Smooth muscle cell (in vitro differentiated cells): ENCODE measurements at regions not wholly inside any gene's neighbourhood (a gene's known extent, or its start where the extent isn't known, plus 50 kb on each side); places are given as distances from the start of the nearest gene placed in this dataset.

Experiments used
- DNase-seq: peaks from one replicate; lab custom pipeline; 2025; ENCODE audit not compliant: unreplicated experiment; lab: John Stamatoyannopoulos, UW
- H2AFZ ChIP-seq: fragments of 200-600 bp; sonication (generic); 2 replicates; pipeline ENCODE4 v1.6.0; 2016; ENCODE audit warnings: antibody characterized with exemption, low read depth, mild to moderate bottlenecking
- H3F3A ChIP-seq: fragments of 200-600 bp; sonication (generic); 2 replicates; pipeline ENCODE4 v1.6.0; 2017; ENCODE audit warnings: antibody characterized with exemption, low read depth
- H3K27ac ChIP-seq: fragments of 200-600 bp; sonication (generic); 2 replicates; pipeline ENCODE4 v1.5.1; 2016; ENCODE audit warnings: low read depth, mild to moderate bottlenecking
- H3K27me3 ChIP-seq: fragments of 200-600 bp; sonication (generic); 2 replicates; pipeline ENCODE4 v1.6.1; 2016; ENCODE audit warnings: low read depth, mild to moderate bottlenecking
- H3K36me3 ChIP-seq: fragments of 200-600 bp; sonication (generic); 2 replicates; pipeline ENCODE4 v1.5.1; 2016; ENCODE audit warnings: low read depth
- H3K4me1 ChIP-seq: fragments of 200-600 bp; sonication (generic); 2 replicates; pipeline ENCODE4 v1.5.1; 2016; ENCODE audit warnings: low read depth
- H3K4me2 ChIP-seq: fragments of 200-600 bp; sonication (generic); 2 replicates; pipeline ENCODE4 v1.6.0; 2016; ENCODE audit warnings: mild to moderate bottlenecking
- H3K4me3 ChIP-seq: fragments of 200-600 bp; sonication (generic); 2 replicates; pipeline ENCODE4 v1.5.1; 2016; ENCODE audit warnings: mild to moderate bottlenecking
- H3K79me2 ChIP-seq: fragments of 200-600 bp; sonication (generic); 2 replicates; pipeline ENCODE4 v1.6.0; 2016; ENCODE audit warnings: low read depth, mild to moderate bottlenecking
- H3K9ac ChIP-seq: fragments of 200-600 bp; sonication (generic); 2 replicates; pipeline ENCODE4 v1.6.0; 2016; ENCODE audit warnings: low read depth
- H3K9me3 ChIP-seq: fragments of 200-600 bp; sonication (generic); replicated peaks from 2 replicates; pipeline ENCODE4 v1.5.1; 2016; ENCODE audit warnings: low read depth
- H4K20me1 ChIP-seq: fragments of 200-600 bp; sonication (generic); 2 replicates; pipeline ENCODE4 v1.6.0; 2016; ENCODE audit warnings: low read depth
- WGBS: methylation state at CpG from one replicate; pipeline ENCODE4 v1.1.7; 2016; ENCODE audit warnings: low lambda C conversion rate; 5-methylcytosine and 5-hydroxymethylcytosine counted together
- TF ChIP-seq, protein P1 (sequence below): fragments of 200-600 bp; sonication (generic); IDR thresholded peaks from 2 replicates; pipeline ENCODE4 v1.5.1; 2017; ENCODE audit warnings: borderline replicate concordance, mild to moderate bottlenecking, antibody characterized with exemption; ENCODE audit not compliant: insufficient read depth, poor library complexity, severe bottlenecking

DNA sequence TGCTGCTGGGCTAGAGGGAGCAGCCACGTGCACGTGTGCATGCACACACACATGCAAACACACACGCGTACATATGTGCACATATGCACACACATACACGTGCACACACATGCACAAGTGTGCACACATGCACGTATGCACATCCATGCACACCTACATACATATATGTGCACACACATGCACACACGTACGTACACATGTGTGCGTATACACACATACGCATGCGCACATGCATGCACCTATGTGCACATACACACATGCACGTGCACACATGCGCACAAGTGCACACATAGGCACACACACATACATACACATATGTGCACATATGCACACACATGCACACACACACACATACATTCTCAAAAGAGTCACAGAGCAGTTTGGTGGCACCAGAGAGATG lies 85.9 kb upstream of the SLC25A33 start:
- Histone ChIP-seq H3F3A (peaks cover 8% of the 10 kb centered on the region), H3K9me3 (no peaks in the 10 kb centered on the region), H2AFZ (no peak overlapping the region), H3K27me3 (no peaks in the 10 kb centered on the region), H3K4me1 (peaks cover 7% of the 10 kb centered on the region), H3K4me2 (no peak overlapping the region), H3K36me3 (no peaks in the 10 kb centered on the region), H3K4me3 (no peak overlapping the region), H3K79me2 (no peaks in the 10 kb centered on the region), H4K20me1 (no peaks in the 10 kb centered on the region), H3K9ac (no peak overlapping the region), H3K27ac (no peak overlapping the region)
- 93% methylated on average over 13 of the region's 13 CpGs for WGBS
- DNase-seq = no peak
- TF ChIP-seq, protein P1, sequence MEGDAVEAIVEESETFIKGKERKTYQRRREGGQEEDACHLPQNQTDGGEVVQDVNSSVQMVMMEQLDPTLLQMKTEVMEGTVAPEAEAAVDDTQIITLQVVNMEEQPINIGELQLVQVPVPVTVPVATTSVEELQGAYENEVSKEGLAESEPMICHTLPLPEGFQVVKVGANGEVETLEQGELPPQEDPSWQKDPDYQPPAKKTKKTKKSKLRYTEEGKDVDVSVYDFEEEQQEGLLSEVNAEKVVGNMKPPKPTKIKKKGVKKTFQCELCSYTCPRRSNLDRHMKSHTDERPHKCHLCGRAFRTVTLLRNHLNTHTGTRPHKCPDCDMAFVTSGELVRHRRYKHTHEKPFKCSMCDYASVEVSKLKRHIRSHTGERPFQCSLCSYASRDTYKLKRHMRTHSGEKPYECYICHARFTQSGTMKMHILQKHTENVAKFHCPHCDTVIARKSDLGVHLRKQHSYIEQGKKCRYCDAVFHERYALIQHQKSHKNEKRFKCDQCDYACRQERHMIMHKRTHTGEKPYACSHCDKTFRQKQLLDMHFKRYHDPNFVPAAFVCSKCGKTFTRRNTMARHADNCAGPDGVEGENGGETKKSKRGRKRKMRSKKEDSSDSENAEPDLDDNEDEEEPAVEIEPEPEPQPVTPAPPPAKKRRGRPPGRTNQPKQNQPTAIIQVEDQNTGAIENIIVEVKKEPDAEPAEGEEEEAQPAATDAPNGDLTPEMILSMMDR = no peak

DNA sequence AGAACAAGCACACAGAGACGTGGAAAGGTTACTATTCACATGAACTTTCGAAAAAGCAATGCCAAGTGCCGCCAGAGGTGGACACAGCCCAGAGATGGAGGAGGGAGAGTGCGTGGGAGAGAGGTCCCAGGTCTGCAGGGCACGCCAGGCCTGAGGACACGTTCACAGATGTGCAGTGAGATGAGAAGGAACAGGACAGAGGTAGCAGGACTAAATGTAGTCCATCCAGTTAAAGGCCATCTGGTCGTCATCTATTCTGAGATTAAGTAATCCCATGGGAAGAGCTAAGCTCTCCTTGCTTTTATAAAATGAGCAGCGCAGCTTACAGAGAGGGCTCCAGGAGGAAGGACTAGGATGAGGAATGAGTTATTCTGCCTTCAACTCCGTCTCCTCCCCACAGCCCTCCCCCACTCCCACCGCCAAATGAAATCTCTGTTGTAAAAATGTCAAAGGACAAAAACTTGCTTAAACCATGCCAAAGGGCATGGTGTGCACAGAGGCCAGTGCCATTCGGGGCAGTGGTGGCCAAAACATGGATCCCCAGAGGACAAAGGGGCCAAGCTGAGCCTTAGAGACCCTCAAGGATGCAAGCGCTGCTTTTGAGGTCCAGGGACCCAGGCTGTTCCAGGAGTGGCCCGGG lies 85.4 kb upstream of the SLC25A33 start:
- H3K4me2 ChIP-seq = no peak overlapping the region
- no peaks in the 10 kb centered on the region for H4K20me1 ChIP-seq
- H3K9ac ChIP-seq = no peak overlapping the region
- TF ChIP-seq, protein P1 = no peak
- H3K9me3 ChIP-seq = no peaks in the 10 kb centered on the region
- no peaks in the 10 kb centered on the region for H3K36me3 ChIP-seq
- H3K79me2 ChIP-seq = no peaks in the 10 kb centered on the region
- H3K4me3 ChIP-seq = no peak overlapping the region
- peaks cover 2% of the 10 kb centered on the region for H3K4me1 ChIP-seq
- no peaks in the 10 kb centered on the region for H3K27me3 ChIP-seq
- no peak for DNase-seq
- H3F3A ChIP-seq = peaks cover 7% of the 10 kb centered on the region
- no peak overlapping the region for H3K27ac ChIP-seq
- no peak overlapping the region for H2AFZ ChIP-seq
- WGBS = 65% methylated on average over 13 of the region's 13 CpGs

DNA sequence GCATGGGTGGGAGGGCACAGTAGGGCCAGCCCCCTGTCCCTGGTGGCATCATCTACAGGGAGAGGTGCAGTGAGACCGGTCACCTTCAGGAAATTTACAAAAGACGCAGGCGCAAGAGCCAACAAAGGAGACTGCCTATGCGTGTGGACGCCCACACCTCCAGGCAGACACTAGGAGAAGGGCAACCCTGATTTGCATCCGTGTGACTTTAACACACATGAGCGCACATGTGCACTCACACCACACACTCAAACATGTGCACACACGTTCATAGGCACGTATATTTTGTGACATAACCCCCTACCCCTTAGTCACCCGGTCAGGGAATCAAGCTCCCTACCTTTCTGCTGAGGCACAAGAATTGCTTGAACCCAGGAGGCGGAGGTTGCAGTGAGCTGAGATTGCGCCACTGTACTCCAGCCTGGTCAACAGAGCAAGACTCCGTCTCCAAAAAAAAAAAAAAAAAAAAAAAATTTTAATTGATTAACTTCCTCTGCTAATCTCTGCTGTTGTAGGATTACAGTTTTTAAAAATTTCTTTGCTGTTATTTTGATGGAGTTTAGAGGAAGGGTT lies 84.7 kb upstream of the SLC25A33 start:
- no peak overlapping the region for H3K4me2 ChIP-seq
- no peaks in the 10 kb centered on the region for H3K4me1 ChIP-seq
- H3K79me2 ChIP-seq = no peaks in the 10 kb centered on the region
- no peak for DNase-seq
- no peak overlapping the region for H3K9ac ChIP-seq
- no peaks in the 10 kb centered on the region for H3K9me3 ChIP-seq
- no peaks in the 10 kb centered on the region for H3K27me3 ChIP-seq
- 92% methylated on average over 12 of the region's 13 CpGs for whole genome bisulfite sequencing
- peaks cover 5% of the 10 kb centered on the region for H3F3A ChIP-seq
- H4K20me1 ChIP-seq = no peaks in the 10 kb centered on the region
- no peak overlapping the region for H2AFZ ChIP-seq
- no peak overlapping the region for H3K27ac ChIP-seq
- TF ChIP-seq, protein P1 = no peak
- no peak overlapping the region for H3K4me3 ChIP-seq
- no peaks in the 10 kb centered on the region for H3K36me3 ChIP-seq
